Transverse colon (tissue), 4 donors: ENCODE measurements at regions not wholly inside any gene's neighbourhood (a gene's known extent, or its start where the extent isn't known, plus 50 kb on each side); places are given as distances from the start of the nearest gene placed in this dataset.

ENCODE experiments used
- CTCF ChIP-seq, 5 experiments: fragments of 200-600 bp in 3 of 5; fragments of 450-650 bp in 2 of 5; sonication (generic) in 3 of 5; IDR thresholded peaks; 1 replicate in 2 of 5; 2 replicates in 3 of 5; pipeline ENCODE4 v1.5.1; 2016 to 2017; ENCODE audit warnings: antibody characterized with exemption in 5 of 5, inconsistent platforms in 3 of 5, mild to moderate bottlenecking in 2 of 5, moderate library complexity in 1 of 5
- EP300 ChIP-seq: sonication (generic); formaldehyde crosslinking; IDR thresholded peaks from one replicate; pipeline ENCODE4 v1.6.1; 2017; ENCODE audit warnings: antibody characterized with exemption, low read depth
- POLR2AphosphoS5 ChIP-seq, 3 donors: sonication (generic); formaldehyde crosslinking; IDR thresholded peaks; one replicate each; pipeline ENCODE4 v1.6.1; 2016; ENCODE audit warnings: antibody characterized with exemption in 3 of 3

- TF ChIP-seq EP300: no peak
- TF ChIP-seq POLR2AphosphoS5 (IDR thresholded peaks at IDR 0.05): no peak
- no peak for TF ChIP-seq CTCF (IDR thresholded peaks at IDR 0.05)
These were observed 119.2 kb upstream of the LEF1 start for GRCh38 chr4:108287834-108288413.
